PC-3 (cell line): ENCODE measurements at regions not wholly inside any gene's neighbourhood (a gene's known extent, or its start where the extent isn't known, plus 50 kb on each side); places are given as distances from the start of the nearest gene placed in this dataset.
A peak's percentile ranks its signal among the peaks of the same experiment; 100 is the strongest.
"Not testable (repeated sequence)": the region's sequence is repeated elsewhere in the genome, so short reads cannot be mapped to it uniquely, and the experiment has no call there.

ENCODE experiments used
- ATAC-seq: fragments of 200-7000 bp; cut with Tn5 transposase; 2 replicates; pipeline ENCODE4 v1.9.1; 2020; ENCODE audit warnings: mild to moderate bottlenecking, moderate library complexity
- BruUV-seq: library from RNA; stranded (reverse); fragments of 400-500 nt; replicated peaks from 2 replicates; lab custom pipeline; 2021; lab: Mats Ljungman, UMichigan
- CTCF ChIA-PET: fragments of 300-600 bp; sonication (Branson Sonifier 250); formaldehyde crosslinking; loops from one replicate; lab custom pipeline; 2022; ENCODE audit warnings: antibody characterized with exemption; lab: Charles Lee
- POLR2A ChIA-PET: fragments of 300-600 bp; sonication (Branson Sonifier 250); formaldehyde crosslinking; loops from one replicate; lab custom pipeline; 2022; ENCODE audit warnings: antibody characterized with exemption; ENCODE audit not compliant: unreplicated experiment; lab: Charles Lee
- DNase-seq: peaks from one replicate; pipeline ENCODE4 v3.0.0-alpha.2; 2015
- H2AFZ ChIP-seq: fragments of 300-600 bp; sonication (generic); 2 replicates; pipeline ENCODE4 v1.6.0; 2016; ENCODE audit warnings: antibody characterized with exemption, low read length
- H3F3A ChIP-seq: fragments of 300-600 bp; sonication (generic); one replicate; pipeline ENCODE4 v1.6.0; 2017; ENCODE audit warnings: antibody characterized with exemption, low read length, control low read depth, mild to moderate bottlenecking; ENCODE audit not compliant: unreplicated experiment
- H3K27ac ChIP-seq: fragments of 300-600 bp; sonication (generic); 2 replicates; pipeline ENCODE4 v1.5.1; 2016; ENCODE audit warnings: mild to moderate bottlenecking, low read length
- H3K27me3 ChIP-seq: fragments of 300-600 bp; sonication (generic); 2 replicates; pipeline ENCODE4 v1.6.1; 2016; ENCODE audit warnings: low read length, mixed read lengths
- H3K36me3 ChIP-seq: fragments of 300-600 bp; sonication (generic); 2 replicates; pipeline ENCODE4 v1.6.1; 2016; ENCODE audit warnings: low read depth, mixed run types, low read length, mixed read lengths
- H3K4me1 ChIP-seq: fragments of 300-600 bp; sonication (generic); 2 replicates; pipeline ENCODE4 v1.5.1; 2016; ENCODE audit warnings: low read length; ENCODE audit not compliant: insufficient read depth
- H3K4me2 ChIP-seq: fragments of 300-600 bp; sonication (generic); 2 replicates; pipeline ENCODE4 v1.6.0; 2016; ENCODE audit warnings: low read length
- H3K4me3 ChIP-seq: fragments of 300-600 bp; sonication (generic); 2 replicates; pipeline ENCODE4 v1.5.1; 2016; ENCODE audit warnings: mild to moderate bottlenecking, low read length, mixed read lengths
- H3K79me2 ChIP-seq: fragments of 300-600 bp; sonication (generic); 2 replicates; pipeline ENCODE4 v1.6.1; 2017; ENCODE audit warnings: low read length, mixed read lengths
- H3K9ac ChIP-seq: fragments of 300-600 bp; sonication (generic); 2 replicates; pipeline ENCODE4 v1.6.0; 2016; ENCODE audit warnings: mild to moderate bottlenecking, low read length
- H3K9me2 ChIP-seq: fragments of 300-600 bp; sonication (generic); replicated peaks from 2 replicates; pipeline ENCODE4 v1.6.1; 2016; ENCODE audit warnings: mixed run types, low read length, mixed read lengths
- H3K9me3 ChIP-seq: fragments of 300-600 bp; sonication (generic); 2 replicates; pipeline ENCODE4 v1.6.1; 2016; ENCODE audit warnings: low read length, mixed read lengths
- H4K20me1 ChIP-seq: fragments of 300-600 bp; sonication (generic); 2 replicates; pipeline ENCODE4 v1.6.1; 2016; ENCODE audit warnings: low read length, mixed read lengths
- EZH2 ChIP-seq: fragments of 300-600 bp; sonication (generic); IDR thresholded peaks from one replicate; pipeline ENCODE4 v1.6.1; 2017; ENCODE audit warnings: antibody characterized with exemption, mild to moderate bottlenecking, low read length; ENCODE audit not compliant: unreplicated experiment
- EZH2phosphoT487 ChIP-seq: fragments of 300-600 bp; sonication (generic); IDR thresholded peaks from 2 replicates; pipeline ENCODE4 v1.6.1; 2018; ENCODE audit warnings: mild to moderate bottlenecking, antibody characterized with exemption, low read length, borderline replicate concordance
- intact Hi-C: fragments of 100-400 bp; cut with micrococcal nuclease; formaldehyde crosslinking; loops from 2 replicates; pipeline ENCODE4 v1.9.0; 2023
- TF ChIP-seq, protein P1 (sequence below): fragments of 300-600 bp; sonication (generic); conservative IDR thresholded peaks from 2 replicates; pipeline ENCODE4 v1.5.1; 2017; ENCODE audit warnings: antibody characterized with exemption, low read depth, mild to moderate bottlenecking, low read length

DNA sequence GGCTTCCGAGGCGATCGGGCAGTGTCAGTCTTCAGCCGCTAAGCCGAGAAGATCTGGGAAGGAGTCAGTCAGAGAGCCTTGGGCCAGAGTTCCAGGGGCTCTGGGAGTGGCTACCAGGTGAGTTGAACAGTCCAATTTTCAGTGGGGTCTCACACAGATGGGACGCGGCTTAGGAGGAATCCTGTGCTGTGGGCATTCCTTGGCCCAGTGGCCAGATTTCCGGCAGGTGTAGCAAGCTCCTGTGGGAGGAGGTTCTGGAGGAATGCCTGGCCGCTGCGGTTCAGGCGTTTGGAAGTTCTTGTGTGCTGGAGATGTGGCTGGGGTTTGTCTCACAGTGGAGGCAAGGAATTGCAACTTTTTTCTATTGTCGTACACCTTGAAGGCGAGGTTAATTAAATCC, 761.5 kb upstream of the CTNND2 start:
- H3K9ac ChIP-seq, H2AFZ ChIP-seq, H3K4me3 ChIP-seq, H3K27ac ChIP-seq, H3K9me3 ChIP-seq, H4K20me1 ChIP-seq, H3K4me2 ChIP-seq, H3K36me3 ChIP-seq, POLR2A ChIA-PET, BruUV-seq, H3K9me2 ChIP-seq, H3K4me1 ChIP-seq, intact Hi-C loops, ATAC-seq, DNase-seq, H3K79me2 ChIP-seq, H3F3A ChIP-seq, H3K27me3 ChIP-seq, CTCF ChIA-PET: not testable (repeated sequence)

DNA sequence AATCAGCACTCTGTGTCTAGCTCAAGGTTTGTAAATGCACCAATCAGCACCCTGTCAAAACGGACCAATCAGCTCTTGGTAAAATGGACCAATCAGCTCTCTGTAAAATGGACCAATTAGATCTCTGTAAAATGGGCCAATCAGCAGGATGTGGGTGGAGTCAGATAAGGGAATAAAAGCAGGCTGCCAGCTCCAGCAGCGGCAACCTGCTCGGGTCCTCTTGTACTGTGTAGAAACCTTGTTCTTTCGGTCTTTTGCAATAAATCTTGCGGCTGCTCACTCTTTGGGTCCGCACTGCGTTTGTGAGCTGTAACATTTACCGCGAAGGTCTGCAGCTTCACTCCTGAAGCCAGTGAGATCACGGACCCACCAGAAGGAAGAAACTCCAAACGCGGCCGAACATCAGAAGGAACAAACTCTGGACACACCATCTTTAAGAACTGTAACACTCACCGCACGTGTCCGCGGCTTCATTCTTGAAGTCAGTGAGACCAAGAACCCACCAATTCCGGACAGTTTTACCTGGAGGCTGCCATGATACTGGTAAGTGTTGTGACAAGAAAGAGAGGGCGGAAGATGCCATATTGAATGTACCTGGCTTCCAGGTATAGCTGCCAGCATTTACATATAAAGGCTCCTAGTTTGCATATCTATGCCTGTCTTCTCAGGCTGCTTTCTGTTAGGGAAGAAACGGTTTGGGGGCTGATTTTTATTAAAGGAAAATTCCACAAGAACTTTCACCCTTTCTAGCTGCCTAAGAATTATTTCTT, 758.5 kb upstream of the CTNND2 start:
- no TSS peak for BruUV-seq
- no peaks in the 10 kb centered on the region for H3F3A ChIP-seq
- intact Hi-C loops: no loop called here
- H3K79me2 ChIP-seq: no peaks in the 10 kb centered on the region
- no peak overlapping the region for H3K4me2 ChIP-seq
- no peak overlapping the region for H3K27ac ChIP-seq
- H3K9me3 ChIP-seq: no peaks in the 10 kb centered on the region
- TF ChIP-seq EZH2phosphoT487 (no peak), EZH2 (no peak)
- TF ChIP-seq, protein P1, sequence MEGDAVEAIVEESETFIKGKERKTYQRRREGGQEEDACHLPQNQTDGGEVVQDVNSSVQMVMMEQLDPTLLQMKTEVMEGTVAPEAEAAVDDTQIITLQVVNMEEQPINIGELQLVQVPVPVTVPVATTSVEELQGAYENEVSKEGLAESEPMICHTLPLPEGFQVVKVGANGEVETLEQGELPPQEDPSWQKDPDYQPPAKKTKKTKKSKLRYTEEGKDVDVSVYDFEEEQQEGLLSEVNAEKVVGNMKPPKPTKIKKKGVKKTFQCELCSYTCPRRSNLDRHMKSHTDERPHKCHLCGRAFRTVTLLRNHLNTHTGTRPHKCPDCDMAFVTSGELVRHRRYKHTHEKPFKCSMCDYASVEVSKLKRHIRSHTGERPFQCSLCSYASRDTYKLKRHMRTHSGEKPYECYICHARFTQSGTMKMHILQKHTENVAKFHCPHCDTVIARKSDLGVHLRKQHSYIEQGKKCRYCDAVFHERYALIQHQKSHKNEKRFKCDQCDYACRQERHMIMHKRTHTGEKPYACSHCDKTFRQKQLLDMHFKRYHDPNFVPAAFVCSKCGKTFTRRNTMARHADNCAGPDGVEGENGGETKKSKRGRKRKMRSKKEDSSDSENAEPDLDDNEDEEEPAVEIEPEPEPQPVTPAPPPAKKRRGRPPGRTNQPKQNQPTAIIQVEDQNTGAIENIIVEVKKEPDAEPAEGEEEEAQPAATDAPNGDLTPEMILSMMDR: no peak
- POLR2A ChIA-PET: no interaction called here
- H3K27me3 ChIP-seq: no peaks in the 10 kb centered on the region
- DNase-seq: no peak
- H2AFZ ChIP-seq: no peak overlapping the region
- no peaks in the 10 kb centered on the region for H3K4me1 ChIP-seq
- no peaks in the 10 kb centered on the region for H3K36me3 ChIP-seq
- H3K4me3 ChIP-seq: no peak overlapping the region
- ATAC-seq: no peak
- CTCF ChIA-PET: no interaction called here
- no peak overlapping the region for H3K9ac ChIP-seq
- no peaks in the 10 kb centered on the region for H4K20me1 ChIP-seq
- no peaks in the 10 kb centered on the region for H3K9me2 ChIP-seq

DNA sequence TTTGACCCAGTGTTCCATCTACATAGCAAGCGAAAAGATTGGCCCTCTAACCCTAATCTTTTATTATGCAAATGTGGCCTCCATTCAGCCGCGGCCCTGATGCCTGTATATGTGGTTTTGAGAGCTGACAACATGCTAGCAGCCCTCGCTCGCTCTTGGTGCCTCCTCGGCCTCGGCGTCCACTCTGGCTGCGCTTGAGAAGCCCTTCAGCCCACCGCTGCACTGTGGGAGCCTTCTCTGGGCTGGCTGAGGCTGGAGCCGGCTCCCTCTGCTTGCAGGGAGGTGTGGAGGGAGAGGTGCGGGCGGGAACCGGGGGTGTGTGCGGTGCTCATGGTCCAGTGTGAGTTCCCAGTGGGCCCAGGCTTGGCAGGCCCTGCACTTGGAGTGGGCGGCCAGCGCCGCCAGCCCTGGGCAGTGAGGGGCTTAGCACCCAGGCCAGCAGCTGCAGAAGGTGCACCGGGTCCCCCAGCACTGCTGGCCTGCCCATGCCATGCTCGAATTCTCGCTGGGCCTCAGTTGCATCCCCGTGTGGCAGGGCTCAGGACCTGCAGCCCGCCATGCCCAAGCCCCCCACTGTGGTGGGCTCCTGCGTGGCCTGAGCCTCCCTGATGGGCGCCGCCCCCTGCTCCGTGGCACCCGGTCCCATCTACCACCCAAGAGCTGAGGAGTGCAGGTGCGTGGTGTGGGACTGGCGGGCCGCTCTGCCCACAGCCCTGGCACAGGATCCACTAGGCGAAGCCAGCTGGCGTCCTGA, 757.5 kb upstream of the CTNND2 start:
- intact Hi-C loops: no loop called here
- no peak overlapping the region for H3K9ac ChIP-seq
- no peaks in the 10 kb centered on the region for H3F3A ChIP-seq
- H3K27ac ChIP-seq: no peak overlapping the region
- no TSS peak for BruUV-seq
- no peaks in the 10 kb centered on the region for H3K79me2 ChIP-seq
- TF ChIP-seq EZH2phosphoT487 (no peak), EZH2 (no peak)
- TF ChIP-seq, protein P1: no peak
- H2AFZ ChIP-seq: 0 out of 2 replicates have a peak overlapping the region, but pooled peaks have one; percentile 18
- ChIA-PET CTCF (no interaction called here), POLR2A (no interaction called here)
- no peak overlapping the region for H3K4me3 ChIP-seq
- no peaks in the 10 kb centered on the region for H4K20me1 ChIP-seq
- DNase-seq (no peak), ATAC-seq (no peak)
- no peak overlapping the region for H3K4me2 ChIP-seq
- H3K4me1 ChIP-seq: no peaks in the 10 kb centered on the region
- H3K36me3 ChIP-seq: no peaks in the 10 kb centered on the region
- no peaks in the 10 kb centered on the region for H3K27me3 ChIP-seq
- no peaks in the 10 kb centered on the region for H3K9me3 ChIP-seq
- H3K9me2 ChIP-seq: no peaks in the 10 kb centered on the region

DNA sequence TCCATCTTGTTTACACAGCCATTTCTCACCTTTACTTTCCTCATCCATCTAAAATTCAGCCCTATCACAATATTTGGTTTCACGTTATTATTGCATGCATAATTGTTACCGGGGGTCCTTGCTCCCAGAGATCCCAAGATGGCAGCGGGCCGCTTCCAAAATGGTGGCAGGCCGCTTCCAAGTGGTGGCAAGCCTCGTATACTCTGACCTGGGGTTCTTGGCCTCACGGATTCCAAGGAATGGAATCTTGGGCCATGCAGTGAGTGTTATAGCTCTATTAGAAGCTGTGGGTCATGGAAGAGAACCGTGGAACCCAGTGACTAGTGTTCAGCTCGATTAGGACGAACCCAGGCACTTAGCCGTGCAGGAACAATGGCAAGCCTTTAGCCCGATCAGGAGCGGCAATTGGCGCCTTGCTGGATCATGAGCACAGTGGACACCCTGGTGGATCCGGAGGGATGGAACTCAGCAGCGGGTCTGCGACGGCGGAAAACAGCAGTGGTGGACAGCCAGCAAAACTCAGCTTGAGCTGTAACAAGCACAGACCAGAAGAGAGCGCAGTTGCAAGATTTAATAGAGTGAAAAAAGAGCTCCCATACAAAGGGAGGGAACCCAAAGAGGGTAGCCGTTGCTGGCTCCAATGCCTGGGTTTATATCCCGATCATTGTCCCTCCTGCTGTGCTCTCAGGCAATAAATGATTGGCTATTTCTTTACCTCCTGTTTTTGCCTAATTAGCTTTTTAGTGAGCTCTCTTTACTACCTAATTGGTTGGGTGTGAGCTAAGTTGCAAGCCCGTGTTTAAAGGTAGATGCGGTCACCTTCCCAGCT, 756.2 kb upstream of the CTNND2 start:
- POLR2A ChIA-PET, CTCF ChIA-PET, H3K27me3 ChIP-seq, H4K20me1 ChIP-seq, H3K9me3 ChIP-seq, H3K79me2 ChIP-seq, H3K9ac ChIP-seq, BruUV-seq, DNase-seq, H3F3A ChIP-seq, intact Hi-C loops, H3K4me2 ChIP-seq, H3K27ac ChIP-seq, H3K4me1 ChIP-seq, ATAC-seq, H3K9me2 ChIP-seq, H3K36me3 ChIP-seq, H2AFZ ChIP-seq, H3K4me3 ChIP-seq: not testable (repeated sequence)
